PFSK-1 (cell line): ENCODE measurements at regions not wholly inside any gene's neighbourhood (a gene's known extent, or its start where the extent isn't known, plus 50 kb on each side); places are given as distances from the start of the nearest gene placed in this dataset.

ENCODE experiments used
- FOXP2 ChIP-seq: optimal IDR thresholded peaks from 2 replicates; pipeline ENCODE3; 2011; ENCODE audit warnings: borderline replicate concordance, control low read depth, inconsistent platforms; ENCODE audit not compliant: insufficient read depth; ENCODE audit errors: extremely low read length, extremely low read depth
- POLR2AphosphoS5 ChIP-seq: IDR thresholded peaks from 2 replicates; pipeline ENCODE4 v1.6.1; 2012; ENCODE audit warnings: low read depth, mild to moderate bottlenecking, control low read depth, low read length, moderate library complexity
- REST ChIP-seq, 2 experiments: IDR thresholded peaks; 2 replicates each; pipeline versions ENCODE4 v1.6.1 to v1.8.0; 2011 to 2012; ENCODE audit warnings: low read depth in 2 of 2, low read length in 2 of 2, control low read depth in 1 of 2, inconsistent platforms in 1 of 2, mild to moderate bottlenecking in 1 of 2, moderate library complexity in 1 of 2; ENCODE audit not compliant: insufficient read depth in 1 of 2
- SIN3A ChIP-seq: IDR thresholded peaks from 2 replicates; pipeline ENCODE4 v1.6.1; 2012; ENCODE audit warnings: mild to moderate bottlenecking, low read length, moderate library complexity, borderline replicate concordance; ENCODE audit not compliant: insufficient read depth
- TAF1 ChIP-seq: IDR thresholded peaks from 2 replicates; pipeline ENCODE4 v1.6.1; 2012; ENCODE audit warnings: low read length, control low read depth, borderline replicate concordance; ENCODE audit not compliant: insufficient read depth

GRCh38 chr2:29990129-29990528, 68.7 kb upstream of the ALK start:
- TF ChIP-seq SIN3A, result no peak
- TF ChIP-seq POLR2AphosphoS5, result no peak
- TF ChIP-seq TAF1, result no peak
- no peak for TF ChIP-seq REST (IDR thresholded peaks at IDR 0.05; ENCODE audit: insufficient read depth in 1 of 2, low read depth in 2 of 2, low read length in 2 of 2)
- TF ChIP-seq FOXP2, result no peak
